IMR-90 (cell line): ENCODE measurements at regions not wholly inside any gene's neighbourhood (a gene's known extent, or its start where the extent isn't known, plus 50 kb on each side); places are given as distances from the start of the nearest gene placed in this dataset.

Experiments used
- CEBPB ChIP-seq: IDR thresholded peaks from 2 replicates; pipeline ENCODE4 v1.6.1; 2012; ENCODE audit warnings: low read depth, low read length, improper control_type of control experiment
- CTCF ChIP-seq: conservative IDR thresholded peaks from 2 replicates; pipeline ENCODE4 v1.5.1; 2012; ENCODE audit warnings: mild to moderate bottlenecking, low read depth, low read length, improper control_type of control experiment
- FOS ChIP-seq: fragments of 150-350 bp; IDR thresholded peaks from 2 replicates; pipeline ENCODE4 v1.6.1; 2016; ENCODE audit warnings: low read depth, low read length
- MAFK ChIP-seq: IDR thresholded peaks from 2 replicates; pipeline ENCODE4 v1.6.1; 2012; ENCODE audit warnings: low read depth, low read length, improper control_type of control experiment
- MAZ ChIP-seq: IDR thresholded peaks from 2 replicates; pipeline ENCODE4 v1.6.1; 2012; ENCODE audit warnings: low read depth, mild to moderate bottlenecking, low read length, improper control_type of control experiment, moderate library complexity, borderline replicate concordance
- MXI1 ChIP-seq: IDR thresholded peaks from 2 replicates; pipeline ENCODE4 v1.6.1; 2012; ENCODE audit warnings: low read depth, mild to moderate bottlenecking, low read length, moderate library complexity, borderline replicate concordance
- POLR2A ChIP-seq: IDR thresholded peaks from 2 replicates; pipeline ENCODE4 v1.6.1; 2012; ENCODE audit warnings: mild to moderate bottlenecking, low read depth, low read length
- RAD21 ChIP-seq: IDR thresholded peaks from 2 replicates; pipeline ENCODE4 v1.6.1; 2012; ENCODE audit warnings: low read length, improper control_type of control experiment
- RCOR1 ChIP-seq: IDR thresholded peaks from 2 replicates; pipeline ENCODE4 v1.6.1; 2012; ENCODE audit warnings: mild to moderate bottlenecking, low read length, improper control_type of control experiment; ENCODE audit not compliant: insufficient replicate concordance
- RFX5 ChIP-seq: IDR thresholded peaks from 2 replicates; pipeline ENCODE4 v1.8.0; 2012; ENCODE audit warnings: low read depth, mild to moderate bottlenecking, low read length, moderate library complexity
- SMC3 ChIP-seq: fragments of 150-350 bp; IDR thresholded peaks from 2 replicates; pipeline ENCODE4 v1.6.1; 2016; ENCODE audit warnings: low read depth, mild to moderate bottlenecking, antibody characterized with exemption, low read length, moderate library complexity

GRCh38 chr17:68790931-68791330 is 164.3 kb downstream of the ABCA8 start:
- TF ChIP-seq CTCF (no peak), RAD21 (no peak), RCOR1 (no peak), MAZ (no peak), SMC3 (no peak), POLR2A (no peak), MXI1 (no peak), CEBPB (no peak), FOS (no peak), MAFK (no peak), RFX5 (no peak)
